CD1c-positive myeloid dendritic cell (primary cell): ENCODE measurements at regions not wholly inside any gene's neighbourhood (a gene's known extent, or its start where the extent isn't known, plus 50 kb on each side); places are given as distances from the start of the nearest gene placed in this dataset.
"Not testable (repeated sequence)": the region's sequence is repeated elsewhere in the genome, so short reads cannot be mapped to it uniquely, and the experiment has no call there.

ENCODE experiments used
- DNase-seq: peaks from one replicate; pipeline ENCODE4 v3.0.0-alpha.2; 2016; ENCODE audit errors: extremely low spot score

GRCh38 chr12:114501474-114501807 lies 95.5 kb upstream of the TBX5 start:
- DNase-seq, result no peak

GRCh38 chr12:114500775-114501473 lies 95.0 kb upstream of the TBX5 start:
- DNase-seq, result no peak

GRCh38 chr12:114500131-114500530 lies 94.2 kb upstream of the TBX5 start:
- no peak for DNase-seq

DNA sequence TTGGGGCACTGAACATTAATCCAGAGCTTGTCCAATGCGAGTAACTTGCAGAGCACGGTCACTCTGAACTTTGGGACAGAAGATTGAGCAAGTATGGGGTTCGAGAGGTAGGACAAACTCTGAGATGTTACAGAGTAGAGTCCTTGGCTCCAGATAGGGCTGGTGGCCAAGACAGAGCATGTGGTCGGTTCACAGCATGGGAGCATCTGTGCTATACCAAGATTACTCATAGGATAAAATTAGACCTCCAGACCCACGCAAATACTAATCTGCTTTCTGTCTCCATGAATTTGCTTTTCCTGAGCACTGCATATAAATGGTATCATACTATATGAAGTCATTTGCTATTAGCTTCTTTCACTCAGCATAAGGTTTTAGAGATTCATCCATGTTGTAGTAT lies 93.4 kb upstream of the TBX5 start:
- no peak for DNase-seq

GRCh38 chr12:114491916-114492315 lies 86.0 kb upstream of the TBX5 start:
- DNase-seq, result no peak

DNA sequence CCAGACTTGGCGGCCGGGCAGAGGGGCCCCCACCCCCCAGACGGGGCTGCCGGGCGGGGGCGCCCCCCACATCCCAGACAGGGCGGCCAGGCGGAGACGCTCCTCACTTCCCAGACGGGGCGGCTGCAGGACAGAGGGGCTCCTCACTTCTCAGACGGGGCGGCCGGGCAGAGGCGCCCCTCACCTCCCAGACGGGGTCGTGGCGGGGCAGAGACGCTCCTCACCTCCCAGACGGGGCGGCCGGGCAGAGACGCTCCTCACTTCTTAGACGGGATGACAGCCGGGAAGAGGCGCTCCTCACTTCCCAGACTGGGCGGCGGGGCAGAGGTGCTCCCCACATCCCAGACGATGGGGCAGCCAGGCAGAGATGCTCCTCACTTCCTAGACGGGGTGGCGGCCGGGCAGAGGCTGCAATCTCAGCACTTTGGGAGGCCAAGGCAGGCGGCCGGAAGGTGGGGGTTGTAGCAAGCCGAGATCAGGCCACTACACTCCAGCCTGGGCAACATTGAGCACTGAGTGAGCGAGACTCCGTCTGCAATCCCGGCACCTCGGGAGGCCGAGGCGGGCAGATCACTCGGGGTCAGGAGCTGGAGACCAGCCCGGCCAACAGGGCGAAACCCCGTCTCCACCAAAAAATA lies 79.0 kb upstream of the TBX5 start:
- DNase-seq, result not testable (repeated sequence)

GRCh38 chr12:114483996-114484395 lies 78.1 kb upstream of the TBX5 start:
- no peak for DNase-seq

DNA sequence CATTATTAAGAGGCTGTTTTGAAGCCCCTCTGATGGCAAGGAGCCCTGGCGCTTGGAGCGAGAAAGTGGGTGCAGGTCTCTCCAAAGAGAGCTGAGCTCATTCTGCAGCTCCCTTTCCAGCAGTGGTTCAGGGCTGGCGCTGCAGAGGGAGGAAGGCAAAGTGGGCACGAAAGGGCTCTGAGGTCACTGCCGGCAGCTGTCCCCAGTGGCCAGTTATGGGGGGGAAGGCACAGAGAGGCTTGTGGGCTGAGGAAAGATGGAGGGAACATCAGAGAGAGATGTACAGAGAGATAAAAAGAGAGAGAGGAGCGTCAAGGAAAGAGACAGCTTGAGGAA lies 75.2 kb upstream of the TBX5 start:
- no peak for DNase-seq

DNA sequence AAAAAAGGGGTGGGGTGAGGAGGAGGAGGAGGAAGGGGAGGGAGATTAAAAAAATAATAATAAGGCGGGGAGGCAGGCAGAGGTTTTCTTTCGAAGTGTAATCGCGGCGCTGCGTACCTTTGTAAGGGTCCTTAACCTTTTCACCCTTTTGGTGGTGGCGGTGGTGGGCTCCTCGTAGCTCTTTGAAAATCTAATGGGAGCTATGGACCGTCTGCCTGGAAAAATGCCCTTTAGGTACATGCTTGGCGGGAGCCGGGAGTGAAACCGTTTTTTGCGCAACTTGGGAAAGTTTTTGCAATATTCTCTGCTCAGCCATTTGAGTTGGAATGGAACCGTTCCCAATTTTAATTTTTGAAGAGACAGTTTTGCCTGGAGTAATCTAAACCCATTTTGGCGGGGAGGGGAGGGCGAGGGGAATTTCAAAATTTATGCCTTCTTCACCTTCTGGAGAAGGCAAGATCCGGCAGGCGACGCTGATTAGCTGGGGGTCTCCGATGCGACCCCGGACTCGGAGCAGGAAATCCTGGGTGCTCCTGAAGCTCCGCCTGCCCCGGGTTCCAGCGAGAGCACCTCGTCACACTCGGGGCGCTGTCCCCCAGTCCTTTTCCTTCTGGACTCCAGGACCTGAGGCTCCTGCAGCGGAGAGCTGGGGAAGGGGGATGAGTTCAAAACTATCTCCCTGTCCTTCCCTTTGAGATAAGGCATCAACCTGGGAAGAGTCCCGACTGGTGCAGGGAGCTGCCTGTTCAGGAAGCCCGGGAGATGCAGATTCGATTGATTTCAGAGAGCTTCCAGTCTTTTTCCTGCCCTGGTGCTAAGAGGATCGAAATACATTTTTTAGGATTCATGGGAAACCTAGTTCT lies 74.6 kb upstream of the TBX5 start:
- no peak for DNase-seq

DNA sequence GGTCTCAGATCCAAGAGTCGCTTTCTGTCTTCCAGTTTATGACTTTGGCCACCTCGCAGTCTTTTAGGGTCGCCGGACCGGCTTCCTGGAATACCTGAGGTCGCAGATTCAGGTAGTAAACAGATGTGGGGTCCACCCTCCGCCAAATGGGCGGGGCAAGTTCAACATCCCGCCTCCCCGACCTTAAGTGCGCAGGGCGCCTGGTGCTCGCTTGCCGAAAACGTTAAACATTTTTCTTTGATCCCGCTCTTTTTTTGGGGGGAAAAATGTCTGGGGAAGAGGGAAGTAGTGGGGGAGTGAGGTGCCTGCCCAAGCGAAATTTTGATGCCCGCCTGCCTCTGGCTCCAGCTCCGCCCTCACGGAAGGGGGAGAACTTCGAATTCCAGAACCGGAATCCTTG lies 73.9 kb upstream of the TBX5 start:
- no peak for DNase-seq

- DNase-seq, result no peak
These were observed 72.9 kb upstream of the TBX5 start for GRCh38 chr12:114478865-114479264.

- DNase-seq, result no peak
These were observed 72.0 kb upstream of the TBX5 start for GRCh38 chr12:114477989-114478395.

GRCh38 chr12:114476159-114476558 lies 70.2 kb upstream of the TBX5 start:
- DNase-seq, result no peak

GRCh38 chr12:114473717-114474116 lies 67.8 kb upstream of the TBX5 start:
- DNase-seq, result no peak

- no peak for DNase-seq
These were observed 67.1 kb upstream of the TBX5 start for GRCh38 chr12:114473018-114473417.

DNA sequence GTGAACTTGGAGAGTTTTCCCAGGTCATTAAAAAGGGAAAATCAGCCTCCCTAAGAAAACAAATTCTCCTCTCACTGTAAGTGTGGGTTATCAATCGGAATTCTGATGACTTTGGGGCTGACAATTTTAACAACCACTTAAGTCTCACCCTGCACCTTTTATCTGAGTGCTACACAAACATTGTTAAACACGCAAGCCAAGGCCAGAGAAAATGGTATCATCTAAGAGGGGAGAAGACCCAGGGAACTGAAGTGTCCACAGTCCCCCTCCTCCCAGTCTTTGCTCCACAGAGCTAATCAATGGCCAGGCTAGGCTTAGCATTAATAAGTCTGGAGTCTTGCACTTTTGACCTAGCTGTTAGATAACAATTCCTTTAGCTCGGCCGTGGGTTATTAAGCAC lies 51.7 kb upstream of the TBX5 start:
- no peak for DNase-seq
